ENCODE measurements at regions not wholly inside any gene's neighbourhood (a gene's known extent, or its start where the extent isn't known, plus 50 kb on each side); places are given as distances from the start of the nearest gene placed in this dataset.

DNA sequence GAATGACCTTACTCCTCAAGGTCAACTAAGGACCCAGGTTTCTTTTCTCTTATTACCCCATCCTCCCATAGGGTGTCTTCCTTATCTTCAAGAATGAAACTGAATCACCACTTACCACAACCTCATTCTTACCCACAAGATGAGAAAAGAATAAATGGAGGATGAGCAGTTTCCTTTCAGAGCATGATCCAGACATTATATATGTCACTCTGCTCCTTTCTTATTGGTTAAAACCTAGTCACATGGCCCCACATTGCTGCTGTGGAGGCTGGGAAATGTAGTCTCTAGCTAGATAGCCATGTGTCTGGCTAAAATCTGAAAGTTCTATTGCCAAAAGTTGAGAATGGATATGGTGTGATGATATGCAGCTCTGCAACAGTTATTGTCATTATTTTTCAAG is 62.4 kb upstream of the RAI2 start:
- H3K79me2 ChIP-seq (ENCODE audit: control insufficient read depth, insufficient read depth, low read length), result no peaks in the 10 kb centered on the region
- H3K4me2 ChIP-seq (ENCODE audit: insufficient read depth, low read length), result 0 out of 2 replicates have a peak overlapping the region, but pooled peaks have one; percentile 5
- H3K9me3 ChIP-seq (replicated peaks; ENCODE audit: control insufficient read depth, insufficient read depth, low read depth, low read length), result no peaks in the 10 kb centered on the region
- intact Hi-C loops (cut with micrococcal nuclease) (no loop called here), in situ Hi-C loops (cut with MboI) (no loop called here)
- no TSS peak for BruUV-seq (replicated peaks)
- no peaks in the 10 kb centered on the region; a peak in 1 of 5 replicates for H3K27me3 ChIP-seq (ENCODE audit: control insufficient read depth in 2 of 2, insufficient read depth in 2 of 2, low read length in 2 of 2)
- POLR2A ChIA-PET, result no interaction called here
- peak overlapping the region; percentile 56 for H2AFZ ChIP-seq (ENCODE audit: low read depth, low read length)
- no peak for FAIRE-seq
- peak; percentile 15 to 45 (median 40) for DNase-seq (ENCODE audit: extremely low read depth in 1 of 4, low spot score in 3 of 4)
- H3K9me1 ChIP-seq (ENCODE audit: control insufficient read depth, insufficient read depth, low read length), result no peaks in the 10 kb centered on the region
- peak; percentile 91 for ATAC-seq
- no peak overlapping the region for H3K27ac ChIP-seq (ENCODE audit: extremely low read depth, low read depth, low read length)
- H3K4me1 ChIP-seq (replicated peaks in 1 of 2; ENCODE audit: control insufficient read depth in 2 of 2, insufficient read depth in 2 of 2, low read length in 2 of 2), result peaks cover 0 to 4% of the 10 kb centered on the region in 2 experiments; a peak in 2 of 5 replicates
- H3K9ac ChIP-seq (ENCODE audit: insufficient read depth in 1 of 2, low read depth in 2 of 2, low read length in 2 of 2), result no peak overlapping the region
- no peak overlapping the region for H3K4me3 ChIP-seq
- no peaks in the 10 kb centered on the region for H3K36me3 ChIP-seq (ENCODE audit: control insufficient read depth, insufficient read depth, low read length)
- H4K20me1 ChIP-seq (replicated peaks; ENCODE audit: control insufficient read depth, insufficient read depth, low read length), result no peaks in the 10 kb centered on the region
- CTCF ChIA-PET (ENCODE audit: low intra/inter-chr PET ratio), result no interaction called here
- TF ChIP-seq, protein P1, sequence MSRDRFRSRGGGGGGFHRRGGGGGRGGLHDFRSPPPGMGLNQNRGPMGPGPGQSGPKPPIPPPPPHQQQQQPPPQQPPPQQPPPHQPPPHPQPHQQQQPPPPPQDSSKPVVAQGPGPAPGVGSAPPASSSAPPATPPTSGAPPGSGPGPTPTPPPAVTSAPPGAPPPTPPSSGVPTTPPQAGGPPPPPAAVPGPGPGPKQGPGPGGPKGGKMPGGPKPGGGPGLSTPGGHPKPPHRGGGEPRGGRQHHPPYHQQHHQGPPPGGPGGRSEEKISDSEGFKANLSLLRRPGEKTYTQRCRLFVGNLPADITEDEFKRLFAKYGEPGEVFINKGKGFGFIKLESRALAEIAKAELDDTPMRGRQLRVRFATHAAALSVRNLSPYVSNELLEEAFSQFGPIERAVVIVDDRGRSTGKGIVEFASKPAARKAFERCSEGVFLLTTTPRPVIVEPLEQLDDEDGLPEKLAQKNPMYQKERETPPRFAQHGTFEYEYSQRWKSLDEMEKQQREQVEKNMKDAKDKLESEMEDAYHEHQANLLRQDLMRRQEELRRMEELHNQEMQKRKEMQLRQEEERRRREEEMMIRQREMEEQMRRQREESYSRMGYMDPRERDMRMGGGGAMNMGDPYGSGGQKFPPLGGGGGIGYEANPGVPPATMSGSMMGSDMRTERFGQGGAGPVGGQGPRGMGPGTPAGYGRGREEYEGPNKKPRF (IDR thresholded peaks at IDR 0.05; ENCODE audit: low read depth, low read length), result no peak
- TF ChIP-seq NCOA2 (IDR thresholded peaks at IDR 0.05; ENCODE audit: partially characterized antibody in 2 of 2) (no peak), ZNF644 (tag; IDR thresholded peaks at IDR 0.05; ENCODE audit: low read depth) (no peak), NCOA1 (IDR thresholded peaks at IDR 0.05; ENCODE audit: low read depth) (no peak), COPS2 (conservative IDR thresholded peaks at IDR 0.05) (no peak), HCFC1 (IDR thresholded peaks at IDR 0.05; ENCODE audit: low read depth, low read length) (peak; percentile 77), GABPA (tag; conservative IDR thresholded peaks at IDR 0.05; ENCODE audit: low read depth) (no peak), RAD51 (IDR thresholded peaks at IDR 0.05; ENCODE audit: borderline replicate concordance, low read depth) (peak; percentile 79), ZNF282 (CRISPR knock-in tag; IDR thresholded peaks at IDR 0.05) (no peak), SIX5 (IDR thresholded peaks at IDR 0.05; ENCODE audit: borderline replicate concordance in 1 of 2, insufficient read depth in 1 of 2, low read depth in 1 of 2, low read length in 2 of 2) (peak; percentile 41 to 55; a peak in 2 of 4 replicates), ZNF143 (CRISPR knock-in tag; IDR thresholded peaks at IDR 0.05) (peak; percentile 68), MYC (IDR thresholded peaks at IDR 0.05; ENCODE audit: low read depth, low read length) (0 out of 2 replicates have a peak, but pooled peaks have one; percentile 33), MYC (CRISPR knock-in tag; IDR thresholded peaks at IDR 0.05; ENCODE audit: borderline replicate concordance, low read depth) (no peak)
- TF ChIP-seq, protein P2, sequence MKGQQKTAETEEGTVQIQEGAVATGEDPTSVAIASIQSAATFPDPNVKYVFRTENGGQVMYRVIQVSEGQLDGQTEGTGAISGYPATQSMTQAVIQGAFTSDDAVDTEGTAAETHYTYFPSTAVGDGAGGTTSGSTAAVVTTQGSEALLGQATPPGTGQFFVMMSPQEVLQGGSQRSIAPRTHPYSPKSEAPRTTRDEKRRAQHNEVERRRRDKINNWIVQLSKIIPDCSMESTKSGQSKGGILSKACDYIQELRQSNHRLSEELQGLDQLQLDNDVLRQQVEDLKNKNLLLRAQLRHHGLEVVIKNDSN (CRISPR knock-in tag; IDR thresholded peaks at IDR 0.05), result peak; percentile 75
- TF ChIP-seq, protein P3, sequence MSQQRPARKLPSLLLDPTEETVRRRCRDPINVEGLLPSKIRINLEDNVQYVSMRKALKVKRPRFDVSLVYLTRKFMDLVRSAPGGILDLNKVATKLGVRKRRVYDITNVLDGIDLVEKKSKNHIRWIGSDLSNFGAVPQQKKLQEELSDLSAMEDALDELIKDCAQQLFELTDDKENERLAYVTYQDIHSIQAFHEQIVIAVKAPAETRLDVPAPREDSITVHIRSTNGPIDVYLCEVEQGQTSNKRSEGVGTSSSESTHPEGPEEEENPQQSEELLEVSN (IDR thresholded peaks at IDR 0.05; ENCODE audit: borderline replicate concordance in 1 of 2, extremely low read depth in 1 of 2, insufficient read depth in 1 of 2, insufficient read length in 1 of 2, low read depth in 1 of 2, low read length in 1 of 2, poor library complexity in 1 of 2, severe bottlenecking in 1 of 2), result no peak
- TF ChIP-seq, protein P4, sequence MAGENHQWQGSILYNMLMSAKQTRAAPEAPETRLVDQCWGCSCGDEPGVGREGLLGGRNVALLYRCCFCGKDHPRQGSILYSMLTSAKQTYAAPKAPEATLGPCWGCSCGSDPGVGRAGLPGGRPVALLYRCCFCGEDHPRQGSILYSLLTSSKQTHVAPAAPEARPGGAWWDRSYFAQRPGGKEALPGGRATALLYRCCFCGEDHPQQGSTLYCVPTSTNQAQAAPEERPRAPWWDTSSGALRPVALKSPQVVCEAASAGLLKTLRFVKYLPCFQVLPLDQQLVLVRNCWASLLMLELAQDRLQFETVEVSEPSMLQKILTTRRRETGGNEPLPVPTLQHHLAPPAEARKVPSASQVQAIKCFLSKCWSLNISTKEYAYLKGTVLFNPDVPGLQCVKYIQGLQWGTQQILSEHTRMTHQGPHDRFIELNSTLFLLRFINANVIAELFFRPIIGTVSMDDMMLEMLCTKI (IDR thresholded peaks at IDR 0.05; ENCODE audit: partially characterized antibody), result no peak

Data from K562 (cell line).